ENCODE measurements at regions not wholly inside any gene's neighbourhood (a gene's known extent, or its start where the extent isn't known, plus 50 kb on each side); places are given as distances from the start of the nearest gene placed in this dataset.

GRCh38 chr20:63096681-63097335 lies 90.0 kb upstream of the BHLHE23 start:
- TF ChIP-seq CTCF (IDR thresholded peaks at IDR 0.05) (no peak), POLR2A (IDR thresholded peaks at IDR 0.05) (no peak)
